CD4-positive, alpha-beta T cell (primary cell): ENCODE measurements at regions not wholly inside any gene's neighbourhood (a gene's known extent, or its start where the extent isn't known, plus 50 kb on each side); places are given as distances from the start of the nearest gene placed in this dataset.
"Not testable (repeated sequence)": the region's sequence is repeated elsewhere in the genome, so short reads cannot be mapped to it uniquely, and the experiment has no call there.

Experiments
- ATAC-seq: fragments of 200-7000 bp; cut with Tn5 transposase; one replicate; pipeline ENCODE4 v1.10.0; 2022; ENCODE audit warnings: mild to moderate bottlenecking; ENCODE audit not compliant: poor library complexity
- CTCF ChIA-PET: fragments of 350-600 bp; sonication (Branson Sonifier 250); formaldehyde crosslinking; loops from one replicate; lab custom pipeline; 2021; ENCODE audit warnings: antibody characterized with exemption, inconsistent platforms; lab: Charles Lee
- POLR2A ChIA-PET: fragments of 350-600 bp; sonication (Branson Sonifier 250); formaldehyde crosslinking; loops from one replicate; lab custom pipeline; 2021; ENCODE audit warnings: antibody characterized with exemption, inconsistent platforms; lab: Charles Lee
- DNase-seq, 14 experiments: peaks; one replicate each; pipeline ENCODE4 v3.0.0-alpha.2; 2013 to 2020; ENCODE audit warnings: mixed read lengths in 2 of 14
- H3K27ac ChIP-seq, 2 donors: one replicate each; pipeline versions ENCODE4 v1.5.1 to v1.7.0; 2013; ENCODE audit warnings: low read length in 2 of 2, low read depth in 1 of 2, mild to moderate bottlenecking in 1 of 2
- H3K27me3 ChIP-seq, 2 experiments: 1 replicate in 1 of 2; 2 replicates in 1 of 2; pipeline versions ENCODE4 v1.6.1 to v1.7.0; 2013; ENCODE audit warnings: low read length in 2 of 2, control low read depth in 1 of 2, mild to moderate bottlenecking in 1 of 2, moderate library complexity in 1 of 2; ENCODE audit not compliant: insufficient read depth in 2 of 2, control insufficient read depth in 1 of 2
- H3K36me3 ChIP-seq: one replicate; pipeline ENCODE4 v1.6.1; 2013; ENCODE audit warnings: low read length, control low read depth; ENCODE audit not compliant: insufficient read depth
- H3K4me1 ChIP-seq: one replicate; pipeline ENCODE4 v1.6.1; 2013; ENCODE audit warnings: low read length, control low read depth; ENCODE audit not compliant: insufficient read depth
- H3K4me3 ChIP-seq: one replicate; pipeline ENCODE4 v1.5.1; 2013; ENCODE audit warnings: mild to moderate bottlenecking, low read length, moderate library complexity
- H3K9me3 ChIP-seq, 2 experiments: 1 replicate in 1 of 2; 2 replicates in 1 of 2; pipeline versions ENCODE4 v1.6.1 to v1.7.0; 2013; ENCODE audit warnings: low read length in 2 of 2, mild to moderate bottlenecking in 2 of 2, control low read depth in 1 of 2, moderate library complexity in 1 of 2; ENCODE audit not compliant: control insufficient read depth in 1 of 2, insufficient read depth in 1 of 2
- H3K27ac Mint-ChIP-seq: one replicate; pipeline ENCODE4 v1.8.0; 2020; ENCODE audit warnings: mixed read lengths
- H3K27me3 Mint-ChIP-seq: one replicate; pipeline ENCODE4 v1.8.0; 2021; ENCODE audit warnings: mixed read lengths
- H3K36me3 Mint-ChIP-seq: one replicate; pipeline ENCODE4 v1.8.0; 2021; ENCODE audit warnings: low read depth, mixed read lengths
- H3K4me1 Mint-ChIP-seq: one replicate; pipeline ENCODE4 v1.8.0; 2021; ENCODE audit warnings: low read depth, mixed read lengths
- H3K4me3 Mint-ChIP-seq: one replicate; pipeline ENCODE4 v1.8.0; 2020; ENCODE audit warnings: mild to moderate bottlenecking, mixed read lengths
- H3K9me3 Mint-ChIP-seq: one replicate; pipeline ENCODE4 v1.8.0; 2020; ENCODE audit warnings: mixed read lengths
- CTCF ChIP-seq: fragments of 200-600 bp; IDR thresholded peaks from one replicate; pipeline ENCODE4 v1.8.0; 2022; ENCODE audit warnings: antibody characterized with exemption, mild to moderate bottlenecking
- intact Hi-C, 2 experiments: fragments of 100-400 bp; cut with DNase I in 1 of 2; cut with micrococcal nuclease in 1 of 2; formaldehyde crosslinking; loops; one replicate each; pipeline versions ENCODE4 v1.15.1 to v1.9.0; 2023 to 2025; cut with DNase I, micrococcal nuclease

GRCh38 chr3:3295586-3295985 is 116.1 kb upstream of the CRBN start:
- intact Hi-C loops: no loop called here
- Mint-ChIP-seq H3K9me3 (peaks cover 13% of the 10 kb centered on the region), H3K27me3 (no peaks in the 10 kb centered on the region), H3K36me3 (no peaks in the 10 kb centered on the region), H3K27ac (peak overlapping the region; percentile 75), H3K4me3 (no peak overlapping the region), H3K4me1 (peaks cover 29% of the 10 kb centered on the region)
- H3K36me3 ChIP-seq: no peaks in the 10 kb centered on the region
- no peak for TF ChIP-seq CTCF
- no peaks in the 10 kb centered on the region for H3K9me3 ChIP-seq
- ATAC-seq (no peak), DNase-seq (no peak)
- H3K27ac ChIP-seq: no peak overlapping the region
- no peak overlapping the region for H3K4me3 ChIP-seq
- POLR2A ChIA-PET: no interaction called here
- no peaks in the 10 kb centered on the region for H3K4me1 ChIP-seq
- CTCF ChIA-PET: no interaction called here
- no peaks in the 10 kb centered on the region for H3K27me3 ChIP-seq

GRCh38 chr3:3291756-3292283 is 112.3 kb upstream of the CRBN start:
- H3K27ac Mint-ChIP-seq, H3K4me3 Mint-ChIP-seq, intact Hi-C loops, H3K27me3 ChIP-seq, H3K36me3 Mint-ChIP-seq, H3K4me3 ChIP-seq, H3K4me1 ChIP-seq, H3K36me3 ChIP-seq, CTCF ChIA-PET, H3K27ac ChIP-seq, POLR2A ChIA-PET, ATAC-seq, H3K9me3 ChIP-seq, H3K27me3 Mint-ChIP-seq, DNase-seq: not testable (repeated sequence)
- Mint-ChIP-seq H3K4me1 (peaks cover 11% of the 10 kb centered on the region), H3K9me3 (peaks cover 13% of the 10 kb centered on the region)

- no peaks in the 10 kb centered on the region for H3K4me1 ChIP-seq
- H3K4me3 Mint-ChIP-seq: no peak overlapping the region
- no peak for TF ChIP-seq CTCF
- POLR2A ChIA-PET: no interaction called here
- no peak overlapping the region for H3K4me3 ChIP-seq
- no peak overlapping the region for H3K27ac ChIP-seq
- CTCF ChIA-PET: interaction anchor here (0.6 kb wide), 1 partner anchor 1027 kb away, joined by 3 read pairs; no protein-coding TSS in a partner anchor
- ATAC-seq (no peak), DNase-seq (no peak)
- no peak overlapping the region for H3K27ac Mint-ChIP-seq
- peaks cover 2% of the 10 kb centered on the region for H3K9me3 Mint-ChIP-seq
- no peaks in the 10 kb centered on the region for H3K27me3 ChIP-seq
- H3K36me3 Mint-ChIP-seq: no peaks in the 10 kb centered on the region
- intact Hi-C loops: no loop called here
- no peaks in the 10 kb centered on the region for H3K27me3 Mint-ChIP-seq
- H3K9me3 ChIP-seq: no peaks in the 10 kb centered on the region
- no peaks in the 10 kb centered on the region for H3K4me1 Mint-ChIP-seq
- no peaks in the 10 kb centered on the region for H3K36me3 ChIP-seq
These were observed 108.8 kb upstream of the CRBN start for GRCh38 chr3:3288255-3288654.

- DNase-seq (no peak), ATAC-seq (no peak)
- Histone ChIP-seq H3K4me1 (no peaks in the 10 kb centered on the region), H3K27ac (no peak overlapping the region), H3K9me3 (no peaks in the 10 kb centered on the region), H3K27me3 (no peaks in the 10 kb centered on the region), H3K36me3 (no peaks in the 10 kb centered on the region), H3K4me3 (no peak overlapping the region)
- H3K27ac Mint-ChIP-seq: no peak overlapping the region
- ChIA-PET POLR2A (no interaction called here), CTCF (interaction anchor here (0.6 kb wide), 1 partner anchor 673 kb away, joined by 3 read pairs; no protein-coding TSS in a partner anchor)
- no peaks in the 10 kb centered on the region for H3K36me3 Mint-ChIP-seq
- TF ChIP-seq CTCF: no peak
- no peak overlapping the region for H3K4me3 Mint-ChIP-seq
- H3K4me1 Mint-ChIP-seq: no peaks in the 10 kb centered on the region
- H3K27me3 Mint-ChIP-seq: no peaks in the 10 kb centered on the region
- intact Hi-C loops: no loop called here
- H3K9me3 Mint-ChIP-seq: no peaks in the 10 kb centered on the region
These were observed 106.5 kb upstream of the CRBN start for GRCh38 chr3:3286014-3286413.
